ENCODE measurements at regions not wholly inside any gene's neighbourhood (a gene's known extent, or its start where the extent isn't known, plus 50 kb on each side); places are given as distances from the start of the nearest gene placed in this dataset.

- H3K27ac ChIP-seq (ENCODE audit: low read length): no peak overlapping the region
- no peak overlapping the region for H3K9ac ChIP-seq (ENCODE audit: low read length)
- H3K4me3 ChIP-seq (ENCODE audit: low read length): no peak overlapping the region
- H3K36me3 ChIP-seq (replicated peaks; ENCODE audit: insufficient read depth, low read length): no peaks in the 10 kb centered on the region
- no peaks in the 10 kb centered on the region for H3K9me2 ChIP-seq (replicated peaks; ENCODE audit: insufficient read depth, low read length)
- peak overlapping the region; percentile 37 for H3K4me2 ChIP-seq (ENCODE audit: low read depth, low read length)
- DNase-seq: peak; percentile 51
- H4K20me1 ChIP-seq (ENCODE audit: insufficient read depth, low read length): no peaks in the 10 kb centered on the region
- no peak overlapping the region for H2AFZ ChIP-seq (ENCODE audit: low read length)
- H3F3A ChIP-seq (ENCODE audit: insufficient read depth, low read length): no peaks in the 10 kb centered on the region
- no peaks in the 10 kb centered on the region for H3K27me3 ChIP-seq (replicated peaks; ENCODE audit: insufficient read depth, low read length)
- H3K9me3 ChIP-seq (replicated peaks; ENCODE audit: insufficient read depth, low read length): no peaks in the 10 kb centered on the region
- H3K4me1 ChIP-seq (ENCODE audit: low read length): no peaks in the 10 kb centered on the region
- H3K79me2 ChIP-seq (ENCODE audit: low read length): no peaks in the 10 kb centered on the region
- TF ChIP-seq EZH2phosphoT487 (IDR thresholded peaks at IDR 0.05; ENCODE audit: low read length) (no peak), EZH2 (optimal IDR thresholded peaks at IDR 0.05; ENCODE audit: low read depth, low read length) (no peak), CTCF (IDR thresholded peaks at IDR 0.05; ENCODE audit: low read length) (no peak)
Measured at GRCh38 chr13:58619396-58620113, 988.0 kb downstream of the PCDH17 start.

GRCh38 chr13:58620176-58620575 lies 988.6 kb downstream of the PCDH17 start:
- Histone ChIP-seq H3K79me2 (ENCODE audit: low read length) (no peaks in the 10 kb centered on the region), H3K36me3 (replicated peaks; ENCODE audit: insufficient read depth, low read length) (no peaks in the 10 kb centered on the region), H4K20me1 (ENCODE audit: insufficient read depth, low read length) (no peaks in the 10 kb centered on the region), H3K4me1 (ENCODE audit: low read length) (no peaks in the 10 kb centered on the region), H3K4me2 (ENCODE audit: low read depth, low read length) (no peak overlapping the region), H3K27me3 (replicated peaks; ENCODE audit: insufficient read depth, low read length) (no peaks in the 10 kb centered on the region), H3K9me2 (replicated peaks; ENCODE audit: insufficient read depth, low read length) (no peaks in the 10 kb centered on the region), H3K9ac (ENCODE audit: low read length) (no peak overlapping the region), H2AFZ (ENCODE audit: low read length) (no peak overlapping the region), H3K27ac (ENCODE audit: low read length) (no peak overlapping the region), H3K4me3 (ENCODE audit: low read length) (no peak overlapping the region), H3K9me3 (replicated peaks; ENCODE audit: insufficient read depth, low read length) (no peaks in the 10 kb centered on the region), H3F3A (ENCODE audit: insufficient read depth, low read length) (no peaks in the 10 kb centered on the region)
- no peak for DNase-seq
- TF ChIP-seq EZH2 (optimal IDR thresholded peaks at IDR 0.05; ENCODE audit: low read depth, low read length) (no peak), CTCF (IDR thresholded peaks at IDR 0.05; ENCODE audit: low read length) (no peak), EZH2phosphoT487 (IDR thresholded peaks at IDR 0.05; ENCODE audit: low read length) (no peak)

- no peaks in the 10 kb centered on the region for H3F3A ChIP-seq (ENCODE audit: insufficient read depth, low read length)
- no peaks in the 10 kb centered on the region for H3K27me3 ChIP-seq (replicated peaks; ENCODE audit: insufficient read depth, low read length)
- no peaks in the 10 kb centered on the region for H4K20me1 ChIP-seq (ENCODE audit: insufficient read depth, low read length)
- H2AFZ ChIP-seq (ENCODE audit: low read length): no peak overlapping the region
- TF ChIP-seq EZH2 (optimal IDR thresholded peaks at IDR 0.05; ENCODE audit: low read depth, low read length): no peak
- TF ChIP-seq CTCF (IDR thresholded peaks at IDR 0.05; ENCODE audit: low read length): no peak
- TF ChIP-seq EZH2phosphoT487 (IDR thresholded peaks at IDR 0.05; ENCODE audit: low read length): no peak
- no peak overlapping the region for H3K27ac ChIP-seq (ENCODE audit: low read length)
- H3K4me2 ChIP-seq (ENCODE audit: low read depth, low read length): no peak overlapping the region
- no peak for DNase-seq
- H3K9ac ChIP-seq (ENCODE audit: low read length): no peak overlapping the region
- no peaks in the 10 kb centered on the region for H3K4me1 ChIP-seq (ENCODE audit: low read length)
- H3K9me2 ChIP-seq (replicated peaks; ENCODE audit: insufficient read depth, low read length): no peaks in the 10 kb centered on the region
- H3K4me3 ChIP-seq (ENCODE audit: low read length): no peak overlapping the region
- no peaks in the 10 kb centered on the region for H3K36me3 ChIP-seq (replicated peaks; ENCODE audit: insufficient read depth, low read length)
- no peaks in the 10 kb centered on the region for H3K9me3 ChIP-seq (replicated peaks; ENCODE audit: insufficient read depth, low read length)
- no peaks in the 10 kb centered on the region for H3K79me2 ChIP-seq (ENCODE audit: low read length)
Measured at GRCh38 chr13:58625703-58626389, 994.3 kb downstream of the PCDH17 start.
